D341Med (cell line): ENCODE measurements at regions not wholly inside any gene's neighbourhood (a gene's known extent, or its start where the extent isn't known, plus 50 kb on each side); places are given as distances from the start of the nearest gene placed in this dataset.
A peak's percentile ranks its signal among the peaks of the same experiment; 100 is the strongest.

ENCODE experiments used
- DNase-seq: peaks from one replicate; pipeline ENCODE4 v3.0.0; 2012; ENCODE audit warnings: low spot score

GRCh38 chr5:155839251-155840037 is 487.5 kb upstream of the SGCD start:
- DNase-seq = peak; percentile 48

DNA sequence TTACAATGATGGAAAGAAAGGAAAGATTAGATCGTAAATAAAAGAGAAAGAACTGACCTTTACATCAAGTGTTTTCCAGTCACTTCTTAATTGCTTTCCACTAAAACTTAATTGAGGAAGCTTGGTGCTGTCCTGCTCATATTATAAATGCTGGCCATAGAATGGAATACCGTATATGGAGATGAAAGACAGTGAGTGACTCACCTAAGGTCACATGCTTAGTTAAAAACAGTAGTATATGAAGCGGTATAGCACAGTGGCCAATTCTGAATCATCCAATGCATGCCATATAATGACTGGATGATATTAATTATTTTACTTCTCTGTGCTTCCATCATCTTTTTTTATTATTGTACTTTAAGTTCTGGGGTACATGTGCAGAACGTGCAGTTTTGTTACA is 482.4 kb upstream of the SGCD start:
- no peak for DNase-seq

DNA sequence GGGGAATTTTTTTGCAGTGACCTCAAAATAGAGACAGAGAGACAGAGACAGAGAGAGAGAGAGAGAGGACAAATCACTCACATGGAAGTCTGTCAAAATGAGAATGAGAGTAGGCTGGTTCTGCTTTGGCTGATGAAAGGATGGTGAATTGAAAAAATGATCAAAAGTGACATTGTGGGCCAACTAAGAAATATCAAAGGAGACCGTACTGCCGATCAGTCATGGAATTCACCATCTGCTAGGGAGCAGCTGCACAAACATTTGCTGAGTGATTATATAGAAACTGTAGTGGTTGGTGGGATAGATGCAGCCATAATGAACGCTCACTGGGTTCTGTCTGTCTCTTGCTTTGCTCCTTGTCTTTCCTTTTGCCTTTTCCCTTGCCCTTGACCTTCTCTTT is 476.6 kb upstream of the SGCD start:
- DNase-seq = no peak

DNA sequence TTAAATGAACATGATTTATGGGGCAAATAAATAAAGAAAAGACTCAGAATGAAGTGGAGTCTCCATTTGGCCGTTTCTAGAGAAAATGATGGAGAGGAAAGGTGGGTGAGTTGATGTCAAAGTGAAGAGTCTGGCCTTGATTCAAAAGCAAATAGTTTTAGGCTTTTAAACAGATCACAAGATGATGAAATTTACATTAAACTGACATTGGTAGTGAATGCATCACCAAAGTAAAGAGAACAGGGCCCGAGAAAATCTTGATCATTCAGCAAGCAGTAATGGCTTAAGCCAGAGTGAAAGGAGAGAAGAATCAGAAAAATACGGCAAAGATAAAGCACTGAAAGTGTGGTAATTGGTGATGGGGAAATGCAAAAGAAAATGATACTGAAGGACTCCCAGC is 460.0 kb upstream of the SGCD start:
- no peak for DNase-seq

GRCh38 chr5:155867522-155868088 is 459.4 kb upstream of the SGCD start:
- no peak for DNase-seq

DNA sequence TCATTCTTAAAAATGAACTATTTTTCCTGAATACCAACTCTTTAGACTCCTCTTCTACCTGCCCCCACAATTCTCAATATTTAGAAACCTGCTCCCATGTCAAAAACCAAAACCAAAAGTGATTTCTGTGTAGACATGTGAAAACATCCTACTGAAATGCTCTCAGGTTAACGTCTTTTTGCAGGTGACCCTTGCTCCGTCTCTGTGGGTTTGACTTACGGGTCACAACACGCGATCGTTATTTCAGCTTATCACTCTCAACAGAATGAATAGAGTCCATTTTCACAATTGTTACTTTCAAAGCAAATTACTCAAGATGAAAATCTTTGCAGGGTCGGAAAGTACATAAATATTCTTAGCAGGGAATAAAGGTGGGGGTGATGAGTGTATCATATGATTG is 456.3 kb upstream of the SGCD start:
- no peak for DNase-seq

GRCh38 chr5:155871623-155872022 is 455.3 kb upstream of the SGCD start:
- DNase-seq = no peak

- no peak for DNase-seq
Observed at GRCh38 chr5:155872629-155873220, 454.2 kb upstream of the SGCD start.

GRCh38 chr5:155878991-155879575 is 447.9 kb upstream of the SGCD start:
- DNase-seq = no peak

GRCh38 chr5:155884041-155884440 is 442.9 kb upstream of the SGCD start:
- DNase-seq = peak; percentile 79

- no peak for DNase-seq
Observed at GRCh38 chr5:155885199-155885598, 441.8 kb upstream of the SGCD start.

- DNase-seq = no peak
Observed at GRCh38 chr5:155886311-155887031, 440.5 kb upstream of the SGCD start.

GRCh38 chr5:155895484-155895883 is 431.5 kb upstream of the SGCD start:
- DNase-seq = no peak

- no peak for DNase-seq
Observed at GRCh38 chr5:155897761-155898160, 429.2 kb upstream of the SGCD start.

- DNase-seq = no peak
Observed at GRCh38 chr5:155898284-155898683, 428.7 kb upstream of the SGCD start.

- no peak for DNase-seq
Observed at GRCh38 chr5:155903791-155904190, 423.2 kb upstream of the SGCD start.

GRCh38 chr5:155905364-155905763 is 421.6 kb upstream of the SGCD start:
- DNase-seq = no peak

- DNase-seq = peak; percentile 25
Observed at GRCh38 chr5:155906046-155906445, 420.9 kb upstream of the SGCD start.

DNA sequence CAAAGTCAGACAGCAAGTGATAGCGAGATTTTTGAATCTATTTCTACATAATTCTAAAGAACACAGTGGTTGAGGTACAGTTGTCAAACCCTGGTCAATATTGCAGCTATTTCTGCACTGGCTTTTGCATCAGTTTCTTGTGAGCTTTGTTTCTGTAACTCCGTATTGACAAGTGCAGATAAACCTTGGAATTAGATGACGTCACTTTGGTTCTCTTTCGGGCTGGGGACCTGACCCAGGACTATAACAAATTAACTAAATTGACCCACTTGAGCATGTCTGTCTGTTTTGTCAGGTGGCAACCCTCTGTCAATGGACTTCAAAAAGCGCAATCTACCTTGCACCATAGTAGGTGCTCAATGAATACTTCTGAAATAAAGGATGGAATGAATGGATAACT is 418.4 kb upstream of the SGCD start:
- no peak for DNase-seq

DNA sequence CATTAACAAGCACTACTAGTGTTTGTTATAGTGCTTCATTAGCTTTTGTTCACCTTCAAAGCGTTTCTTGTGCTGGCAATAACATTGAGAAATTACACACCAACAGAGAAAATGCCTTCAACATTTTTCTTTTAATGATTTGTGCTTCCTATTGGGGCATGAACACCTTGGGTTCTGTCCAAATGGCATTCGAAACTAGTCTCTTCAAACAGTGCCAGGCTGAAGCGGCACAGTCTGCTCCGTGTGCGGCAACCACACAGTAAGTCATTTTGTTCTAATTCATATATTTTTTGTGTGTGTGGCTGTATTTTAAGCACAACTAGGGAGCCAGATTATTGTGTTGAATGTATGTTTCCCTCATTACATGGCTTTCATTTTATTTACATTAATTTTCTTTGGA is 414.7 kb upstream of the SGCD start:
- DNase-seq = no peak

GRCh38 chr5:155914766-155915165 is 412.2 kb upstream of the SGCD start:
- DNase-seq = no peak

DNA sequence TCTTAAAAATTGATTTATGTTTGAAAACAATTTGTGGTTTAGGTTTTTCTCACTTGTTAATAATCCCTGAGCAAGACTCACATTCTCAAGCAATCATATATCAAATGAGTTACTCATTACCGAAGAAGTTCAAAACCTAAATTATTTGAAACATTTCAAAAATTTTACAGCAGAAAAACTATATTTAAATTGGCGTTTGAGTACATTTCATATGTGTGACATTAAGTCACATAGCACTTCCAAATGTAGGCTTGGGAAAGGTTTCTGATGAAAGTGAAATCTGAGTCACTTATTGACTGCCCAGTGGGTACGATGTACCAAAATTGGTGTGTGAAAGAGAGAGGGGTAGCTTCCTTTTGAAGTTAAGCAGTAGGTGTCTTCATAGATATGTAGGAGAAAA is 411.4 kb upstream of the SGCD start:
- DNase-seq = no peak

DNA sequence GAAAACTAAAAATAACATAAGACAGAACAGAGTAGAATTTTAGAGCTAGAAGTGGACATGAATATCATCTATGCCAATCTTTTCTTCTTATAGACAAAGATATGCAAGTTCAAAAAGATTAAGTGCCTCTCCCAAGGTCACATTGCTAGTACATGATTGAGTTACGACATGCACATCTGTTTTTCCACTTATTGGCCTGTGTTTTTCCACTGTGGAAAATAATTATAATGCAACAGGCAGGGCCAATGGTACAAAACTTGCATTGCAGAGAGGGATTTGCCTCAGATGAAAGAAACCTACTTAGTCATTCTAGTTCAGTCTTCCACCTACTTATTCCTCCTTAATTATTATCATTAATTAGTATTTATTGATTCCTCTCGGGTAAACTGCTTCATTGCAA is 407.8 kb upstream of the SGCD start:
- DNase-seq = no peak
